ENCODE measurements at regions not wholly inside any gene's neighbourhood (a gene's known extent, or its start where the extent isn't known, plus 50 kb on each side); places are given as distances from the start of the nearest gene placed in this dataset.

DNA sequence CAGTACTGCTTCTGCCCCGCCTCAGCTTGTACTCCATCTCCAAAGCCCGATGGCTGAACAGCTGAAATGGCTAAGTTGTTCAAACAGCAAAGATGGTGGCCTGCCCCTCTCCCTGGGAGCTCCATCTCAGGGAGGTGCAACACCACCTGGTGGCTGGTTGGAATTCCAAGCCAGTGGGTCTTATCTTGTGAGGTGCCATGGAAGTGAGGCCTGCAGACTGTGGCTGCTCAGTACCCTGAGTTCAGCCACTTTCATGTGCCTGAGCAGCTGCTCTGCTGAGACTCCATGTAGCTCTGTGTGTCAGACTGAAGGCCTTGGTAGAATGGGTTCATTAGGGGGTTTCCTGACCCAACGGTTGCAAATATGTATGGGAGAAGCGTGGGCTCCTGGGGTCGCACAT is 67.3 kb upstream of the SPRY2 start:
- Histone ChIP-seq H3K27ac (ENCODE audit: low read length in 2 of 2) (no peak overlapping the region), H3K4me3 (ENCODE audit: control extremely low read depth in 1 of 5, extremely low read depth in 1 of 5, insufficient read depth in 1 of 5, low read depth in 2 of 5, low read length in 4 of 5) (no peak overlapping the region), H3K36me3 (replicated peaks in 1 of 2; ENCODE audit: control extremely low read depth in 1 of 2, control insufficient read depth in 1 of 2, extremely low read depth in 1 of 2, insufficient read depth in 2 of 2, low read length in 1 of 2) (no peaks in the 10 kb centered on the region), H3K9me3 (ENCODE audit: control extremely low read depth in 1 of 3, control insufficient read depth in 2 of 3, insufficient read depth in 1 of 3, low read length in 2 of 3) (peaks cover 0 to 6% (median 1%) of the 10 kb centered on the region in 3 donors), H3K4me2 (replicated peaks; ENCODE audit: low read depth, low read length, poor library complexity, severe bottlenecking) (no peak overlapping the region), H4K20me1 (ENCODE audit: control insufficient read depth, insufficient read depth, low read length, poor library complexity, severe bottlenecking) (no peaks in the 10 kb centered on the region), H3K79me2 (ENCODE audit: control insufficient read depth, insufficient read depth, low read length) (no peaks in the 10 kb centered on the region), H3K4me1 (ENCODE audit: control insufficient read depth in 2 of 2, insufficient read depth in 2 of 2, low read length in 2 of 2) (peaks cover 0 to 8% of the 10 kb centered on the region in 2 donors), H3K9ac (ENCODE audit: low read length) (no peak overlapping the region), H3K27me3 (replicated peaks in 1 of 4; ENCODE audit: control extremely low read depth in 1 of 4, control insufficient read depth in 3 of 4, insufficient read depth in 4 of 4, low read length in 3 of 4) (no peaks in the 10 kb centered on the region), H2AFZ (ENCODE audit: insufficient read depth, low read depth, low read length, poor library complexity, severe bottlenecking) (peak overlapping the region; percentile 6)
- H3K4me3 Mint-ChIP-seq: no peak overlapping the region
- CTCF ChIA-PET: no interaction called here
- TF ChIP-seq EZH2 (IDR thresholded peaks at IDR 0.05; ENCODE audit: borderline replicate concordance, insufficient read depth, low read depth, low read length, poor library complexity, severe bottlenecking): no peak
- TF ChIP-seq, protein P1, sequence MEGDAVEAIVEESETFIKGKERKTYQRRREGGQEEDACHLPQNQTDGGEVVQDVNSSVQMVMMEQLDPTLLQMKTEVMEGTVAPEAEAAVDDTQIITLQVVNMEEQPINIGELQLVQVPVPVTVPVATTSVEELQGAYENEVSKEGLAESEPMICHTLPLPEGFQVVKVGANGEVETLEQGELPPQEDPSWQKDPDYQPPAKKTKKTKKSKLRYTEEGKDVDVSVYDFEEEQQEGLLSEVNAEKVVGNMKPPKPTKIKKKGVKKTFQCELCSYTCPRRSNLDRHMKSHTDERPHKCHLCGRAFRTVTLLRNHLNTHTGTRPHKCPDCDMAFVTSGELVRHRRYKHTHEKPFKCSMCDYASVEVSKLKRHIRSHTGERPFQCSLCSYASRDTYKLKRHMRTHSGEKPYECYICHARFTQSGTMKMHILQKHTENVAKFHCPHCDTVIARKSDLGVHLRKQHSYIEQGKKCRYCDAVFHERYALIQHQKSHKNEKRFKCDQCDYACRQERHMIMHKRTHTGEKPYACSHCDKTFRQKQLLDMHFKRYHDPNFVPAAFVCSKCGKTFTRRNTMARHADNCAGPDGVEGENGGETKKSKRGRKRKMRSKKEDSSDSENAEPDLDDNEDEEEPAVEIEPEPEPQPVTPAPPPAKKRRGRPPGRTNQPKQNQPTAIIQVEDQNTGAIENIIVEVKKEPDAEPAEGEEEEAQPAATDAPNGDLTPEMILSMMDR (IDR thresholded peaks at IDR 0.05): no peak
- H3K4me1 Mint-ChIP-seq: peaks cover 11% of the 10 kb centered on the region
- no peaks in the 10 kb centered on the region for H3K27me3 Mint-ChIP-seq
- POLR2A ChIA-PET: no interaction called here
- WGBS (ENCODE audit: insufficient coverage): 88% methylated on average over 5 of the region's 5 CpGs
- no peak for ATAC-seq (ENCODE audit: low read depth)
- DNase-seq: peak; percentile 8
- H3K27ac Mint-ChIP-seq: no peak overlapping the region
- intact Hi-C loops (cut with micrococcal nuclease): no loop called here
- H3K9me3 Mint-ChIP-seq (ENCODE audit: insufficient read depth): peaks cover 14% of the 10 kb centered on the region

DNA sequence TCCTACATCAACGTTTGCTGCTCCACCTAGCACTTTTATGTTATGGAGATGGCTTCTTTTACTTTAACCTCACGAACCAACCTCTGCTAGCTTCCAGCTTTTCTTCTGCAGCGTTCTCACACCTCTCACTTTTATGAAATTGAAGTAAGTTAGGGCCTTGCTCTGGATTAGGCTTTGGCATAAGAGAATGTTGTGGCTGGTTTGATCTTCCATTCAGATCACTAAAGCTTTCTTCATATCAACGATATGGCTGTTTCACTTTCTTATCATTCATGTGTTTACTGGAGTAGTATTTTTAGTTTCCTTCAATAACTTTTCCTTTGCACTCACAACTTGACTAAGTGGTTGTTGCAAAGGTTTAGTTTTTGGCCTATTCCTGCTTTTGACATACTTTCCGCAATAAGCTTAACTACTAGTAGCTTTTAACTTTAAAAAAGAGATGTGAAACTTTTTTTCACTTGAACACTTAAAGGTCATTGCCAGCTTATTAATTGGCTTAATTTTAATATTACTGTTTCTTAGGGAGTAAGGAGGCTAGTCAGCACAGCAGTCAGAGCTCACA is 60.0 kb upstream of the SPRY2 start:
- no peaks in the 10 kb centered on the region for H3K27me3 ChIP-seq (replicated peaks in 1 of 4; ENCODE audit: control extremely low read depth in 1 of 4, control insufficient read depth in 3 of 4, insufficient read depth in 4 of 4, low read length in 3 of 4)
- no peaks in the 10 kb centered on the region for H3K79me2 ChIP-seq (ENCODE audit: control insufficient read depth, insufficient read depth, low read length)
- CTCF ChIA-PET: interaction anchor here (0.6 to 2.0 kb wide), 5 partner anchors 16 to 323 kb away, joined by 3 to 6 read pairs (median 5); no protein-coding TSS in a partner anchor
- no peaks in the 10 kb centered on the region for H3K27me3 Mint-ChIP-seq
- peak overlapping the region; percentile 78 for H3K27ac Mint-ChIP-seq
- H2AFZ ChIP-seq (ENCODE audit: insufficient read depth, low read depth, low read length, poor library complexity, severe bottlenecking): no peak overlapping the region
- POLR2A ChIA-PET: no interaction called here
- peaks cover 52% of the 10 kb centered on the region for H3K4me1 Mint-ChIP-seq
- H3K9me3 ChIP-seq (ENCODE audit: control extremely low read depth in 1 of 3, control insufficient read depth in 2 of 3, insufficient read depth in 1 of 3, low read length in 2 of 3): peaks cover 0 to 6% (median 1%) of the 10 kb centered on the region in 3 donors
- peak overlapping the region; percentile 19 for H3K9ac ChIP-seq (ENCODE audit: low read length)
- peaks cover 24 to 31% of the 10 kb centered on the region in 2 donors for H3K4me1 ChIP-seq (ENCODE audit: control insufficient read depth in 2 of 2, insufficient read depth in 2 of 2, low read length in 2 of 2)
- H3K4me2 ChIP-seq (replicated peaks; ENCODE audit: low read depth, low read length, poor library complexity, severe bottlenecking): peak overlapping the region; percentile 50
- peak overlapping the region; percentile 14 to 56 for H3K27ac ChIP-seq (ENCODE audit: low read length in 2 of 2)
- no CpG with 5 or more reads among the region's 5 CpGs for WGBS (ENCODE audit: insufficient coverage)
- peak overlapping the region; percentile 79 for H3K4me3 Mint-ChIP-seq
- H3K4me3 ChIP-seq (ENCODE audit: control extremely low read depth in 1 of 5, extremely low read depth in 1 of 5, insufficient read depth in 1 of 5, low read depth in 2 of 5, low read length in 4 of 5): no peak overlapping the region
- peak; percentile 14 for DNase-seq
- peaks cover 11% of the 10 kb centered on the region for H3K9me3 Mint-ChIP-seq (ENCODE audit: insufficient read depth)
- no peaks in the 10 kb centered on the region for H4K20me1 ChIP-seq (ENCODE audit: control insufficient read depth, insufficient read depth, low read length, poor library complexity, severe bottlenecking)
- no peaks in the 10 kb centered on the region for H3K36me3 ChIP-seq (replicated peaks in 1 of 2; ENCODE audit: control extremely low read depth in 1 of 2, control insufficient read depth in 1 of 2, extremely low read depth in 1 of 2, insufficient read depth in 2 of 2, low read length in 1 of 2)
- ATAC-seq (ENCODE audit: low read depth): peak; percentile 46
- intact Hi-C loops (cut with micrococcal nuclease): loop anchor here (2.0 to 5.0 kb wide), 2 partner anchors 41 to 54 kb away; no protein-coding TSS in a partner anchor
- TF ChIP-seq, protein P1 (IDR thresholded peaks at IDR 0.05): no peak
- TF ChIP-seq EZH2 (IDR thresholded peaks at IDR 0.05; ENCODE audit: borderline replicate concordance, insufficient read depth, low read depth, low read length, poor library complexity, severe bottlenecking): no peak
